ENCODE measurements at regions not wholly inside any gene's neighbourhood (a gene's known extent, or its start where the extent isn't known, plus 50 kb on each side); places are given as distances from the start of the nearest gene placed in this dataset.

GRCh38 chr3:87423336-87423735 is 147.0 kb upstream of the POU1F1 start:
- no peak overlapping the region for H3K4me3 ChIP-seq (ENCODE audit: low read depth, low read length)
- no peak for TF ChIP-seq CTCF (conservative IDR thresholded peaks at IDR 0.05; ENCODE audit: low read depth, low read length)
- no peak for DNase-seq (ENCODE audit: low read depth)

- DNase-seq (ENCODE audit: low read depth), result no peak
- no peak for TF ChIP-seq CTCF (conservative IDR thresholded peaks at IDR 0.05; ENCODE audit: low read depth, low read length)
- H3K4me3 ChIP-seq (ENCODE audit: low read depth, low read length), result no peak overlapping the region
These were observed 145.9 kb upstream of the POU1F1 start for GRCh38 chr3:87422333-87422732.

- no peak for TF ChIP-seq CTCF (conservative IDR thresholded peaks at IDR 0.05; ENCODE audit: low read depth, low read length)
- DNase-seq (ENCODE audit: low read depth), result no peak
- H3K4me3 ChIP-seq (ENCODE audit: low read depth, low read length), result no peak overlapping the region
These were observed 143.8 kb upstream of the POU1F1 start for GRCh38 chr3:87420171-87420570.

- no peak for TF ChIP-seq CTCF (conservative IDR thresholded peaks at IDR 0.05; ENCODE audit: low read depth, low read length)
- no peak overlapping the region for H3K4me3 ChIP-seq (ENCODE audit: low read depth, low read length)
- DNase-seq (ENCODE audit: low read depth), result no peak
These were observed 137.9 kb upstream of the POU1F1 start for GRCh38 chr3:87414271-87414670.

GRCh38 chr3:87413814-87414213 is 137.4 kb upstream of the POU1F1 start:
- DNase-seq (ENCODE audit: low read depth), result no peak
- no peak for TF ChIP-seq CTCF (conservative IDR thresholded peaks at IDR 0.05; ENCODE audit: low read depth, low read length)
- no peak overlapping the region for H3K4me3 ChIP-seq (ENCODE audit: low read depth, low read length)

GRCh38 chr3:87410110-87410509 is 133.7 kb upstream of the POU1F1 start:
- DNase-seq (ENCODE audit: low read depth), result no peak
- TF ChIP-seq CTCF (conservative IDR thresholded peaks at IDR 0.05; ENCODE audit: low read depth, low read length), result no peak
- no peak overlapping the region for H3K4me3 ChIP-seq (ENCODE audit: low read depth, low read length)

- no peak overlapping the region for H3K4me3 ChIP-seq (ENCODE audit: low read depth, low read length)
- no peak for DNase-seq (ENCODE audit: low read depth)
- no peak for TF ChIP-seq CTCF (conservative IDR thresholded peaks at IDR 0.05; ENCODE audit: low read depth, low read length)
These were observed 121.9 kb upstream of the POU1F1 start for GRCh38 chr3:87398168-87398801.

Measured in epithelial cell of proximal tubule (primary cell).